ENCODE measurements at regions not wholly inside any gene's neighbourhood (a gene's known extent, or its start where the extent isn't known, plus 50 kb on each side); places are given as distances from the start of the nearest gene placed in this dataset.

DNA sequence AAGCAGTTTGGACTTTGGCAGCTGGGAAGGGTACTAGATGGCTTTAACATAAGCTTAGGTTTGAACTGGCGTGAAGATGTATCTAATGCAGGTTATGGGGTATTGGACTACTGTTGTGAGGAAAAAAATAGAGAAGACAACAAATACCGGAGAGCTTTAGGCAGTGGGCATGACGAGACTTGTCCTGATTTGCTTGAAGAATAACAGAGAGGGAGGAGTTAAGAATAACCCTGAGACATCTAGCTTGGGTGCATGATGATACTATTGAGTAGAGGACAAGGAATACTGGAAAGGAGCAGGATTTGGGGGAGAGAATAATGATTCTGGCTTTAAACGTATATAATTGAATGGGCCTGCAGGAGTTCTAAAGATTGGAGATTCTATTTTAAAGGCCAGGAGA is 249.5 kb upstream of the AZI2 start:
- no peak for TF ChIP-seq CTCF (IDR thresholded peaks at IDR 0.05; ENCODE audit: low read length)
- no peak for TF ChIP-seq EZH2 (optimal IDR thresholded peaks at IDR 0.05; ENCODE audit: low read depth, low read length)

Data from MM.1S (cell line).